GM20431 (cell line): ENCODE measurements at regions not wholly inside any gene's neighbourhood (a gene's known extent, or its start where the extent isn't known, plus 50 kb on each side); places are given as distances from the start of the nearest gene placed in this dataset.

Experiments used
- in situ Hi-C: fragments of 300-500 bp; cut with MseI, MboI; formaldehyde crosslinking; loops from one replicate; pipeline ENCODE4 v1.15.0; 2020; ENCODE audit warnings: low sequenced_read_pairs; ENCODE audit not compliant: unreplicated experiment

- in situ Hi-C loops = no loop called here
Observed at GRCh38 chr4:41799126-41799525, 50.6 kb upstream of the PHOX2B start.
